Activated CD4-positive, alpha-beta T cell treated with anti-CD3 and anti-CD28 coated beads, Interleukin-2, amount 50 U/mL, for 16 hours (primary cell): ENCODE measurements at regions not wholly inside any gene's neighbourhood (a gene's known extent, or its start where the extent isn't known, plus 50 kb on each side); places are given as distances from the start of the nearest gene placed in this dataset.
"Not testable (repeated sequence)": the region's sequence is repeated elsewhere in the genome, so short reads cannot be mapped to it uniquely, and the experiment has no call there.

Experiments
- DNase-seq: peaks from one replicate; pipeline ENCODE4 v3.0.0-alpha.2; 2020

GRCh38 chr11:134660416-134660815 is 248.4 kb upstream of the B3GAT1 start:
- DNase-seq, result no peak

GRCh38 chr11:134659882-134660281 is 247.8 kb upstream of the B3GAT1 start:
- DNase-seq, result no peak

GRCh38 chr11:134658481-134659225 is 246.6 kb upstream of the B3GAT1 start:
- DNase-seq, result no peak

- DNase-seq, result no peak
Observed at GRCh38 chr11:134657631-134658030, 245.6 kb upstream of the B3GAT1 start.

GRCh38 chr11:134656861-134657540 is 245.0 kb upstream of the B3GAT1 start:
- DNase-seq, result no peak

- not testable (repeated sequence) for DNase-seq
Observed at GRCh38 chr11:134656086-134656840, 244.2 kb upstream of the B3GAT1 start.

GRCh38 chr11:134655189-134655989 is 243.3 kb upstream of the B3GAT1 start:
- no peak for DNase-seq

- no peak for DNase-seq
Observed at GRCh38 chr11:134654161-134654915, 242.3 kb upstream of the B3GAT1 start.

- no peak for DNase-seq
Observed at GRCh38 chr11:134652586-134653255, 240.7 kb upstream of the B3GAT1 start.

- DNase-seq, result no peak
Observed at GRCh38 chr11:134647066-134647743, 235.2 kb upstream of the B3GAT1 start.

- DNase-seq, result no peak
Observed at GRCh38 chr11:134646561-134646960, 234.5 kb upstream of the B3GAT1 start.

- DNase-seq, result no peak
Observed at GRCh38 chr11:134645576-134645975, 233.5 kb upstream of the B3GAT1 start.

GRCh38 chr11:134644476-134645456 is 232.7 kb upstream of the B3GAT1 start:
- no peak for DNase-seq

GRCh38 chr11:134643115-134644012 is 231.3 kb upstream of the B3GAT1 start:
- DNase-seq, result no peak

- no peak for DNase-seq
Observed at GRCh38 chr11:134642206-134642605, 230.2 kb upstream of the B3GAT1 start.

- DNase-seq, result no peak
Observed at GRCh38 chr11:134640971-134641968, 229.2 kb upstream of the B3GAT1 start.

- no peak for DNase-seq
Observed at GRCh38 chr11:134640536-134640935, 228.5 kb upstream of the B3GAT1 start.
